Testis (tissue), 2 donors: ENCODE measurements at regions not wholly inside any gene's neighbourhood (a gene's known extent, or its start where the extent isn't known, plus 50 kb on each side); places are given as distances from the start of the nearest gene placed in this dataset.

Experiments used
- POLR2A ChIP-seq: fragments of 450-650 bp; IDR thresholded peaks from one replicate; pipeline ENCODE4 v1.6.1; 2017; ENCODE audit warnings: antibody characterized with exemption, mild to moderate bottlenecking, moderate library complexity
- TF ChIP-seq, protein P1 (sequence below), 3 experiments: fragments of 450-650 bp in 2 of 3; fragments of 200-600 bp in 1 of 3; sonication (generic) in 1 of 3; IDR thresholded peaks; one replicate each; pipeline ENCODE4 v1.5.1; 2016 to 2019; ENCODE audit warnings: antibody characterized with exemption in 3 of 3, mild to moderate bottlenecking in 2 of 3, moderate library complexity in 1 of 3

- TF ChIP-seq, protein P1, sequence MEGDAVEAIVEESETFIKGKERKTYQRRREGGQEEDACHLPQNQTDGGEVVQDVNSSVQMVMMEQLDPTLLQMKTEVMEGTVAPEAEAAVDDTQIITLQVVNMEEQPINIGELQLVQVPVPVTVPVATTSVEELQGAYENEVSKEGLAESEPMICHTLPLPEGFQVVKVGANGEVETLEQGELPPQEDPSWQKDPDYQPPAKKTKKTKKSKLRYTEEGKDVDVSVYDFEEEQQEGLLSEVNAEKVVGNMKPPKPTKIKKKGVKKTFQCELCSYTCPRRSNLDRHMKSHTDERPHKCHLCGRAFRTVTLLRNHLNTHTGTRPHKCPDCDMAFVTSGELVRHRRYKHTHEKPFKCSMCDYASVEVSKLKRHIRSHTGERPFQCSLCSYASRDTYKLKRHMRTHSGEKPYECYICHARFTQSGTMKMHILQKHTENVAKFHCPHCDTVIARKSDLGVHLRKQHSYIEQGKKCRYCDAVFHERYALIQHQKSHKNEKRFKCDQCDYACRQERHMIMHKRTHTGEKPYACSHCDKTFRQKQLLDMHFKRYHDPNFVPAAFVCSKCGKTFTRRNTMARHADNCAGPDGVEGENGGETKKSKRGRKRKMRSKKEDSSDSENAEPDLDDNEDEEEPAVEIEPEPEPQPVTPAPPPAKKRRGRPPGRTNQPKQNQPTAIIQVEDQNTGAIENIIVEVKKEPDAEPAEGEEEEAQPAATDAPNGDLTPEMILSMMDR (IDR thresholded peaks at IDR 0.05): no peak
- TF ChIP-seq POLR2A: no peak
These were observed 130.0 kb downstream of the RFPL4B start for GRCh38 chr6:112477125-112477524.
